Ishikawa (cell line): ENCODE measurements at regions not wholly inside any gene's neighbourhood (a gene's known extent, or its start where the extent isn't known, plus 50 kb on each side); places are given as distances from the start of the nearest gene placed in this dataset.

Experiments
- CEBPB ChIP-seq: IDR thresholded peaks from 2 replicates; pipeline ENCODE4 v1.6.1; 2012
- CREB1 ChIP-seq: IDR thresholded peaks from 2 replicates; pipeline ENCODE4 v1.6.1; 2012; ENCODE audit warnings: low read depth
- EGR1 ChIP-seq: IDR thresholded peaks from 2 replicates; pipeline ENCODE4 v1.6.1; 2012
- EP300 ChIP-seq: IDR thresholded peaks from 2 replicates; pipeline ENCODE4 v1.6.1; 2012; ENCODE audit warnings: borderline replicate concordance
- FOXM1 ChIP-seq: IDR thresholded peaks from 2 replicates; pipeline ENCODE4 v1.6.1; 2012; ENCODE audit warnings: low read depth, borderline replicate concordance
- NFIC ChIP-seq: IDR thresholded peaks from 2 replicates; pipeline ENCODE4 v1.6.1; 2012
- RAD21 ChIP-seq: IDR thresholded peaks from 2 replicates; pipeline ENCODE4 v1.6.1; 2012; ENCODE audit warnings: low read depth
- TAF1 ChIP-seq: IDR thresholded peaks from 2 replicates; pipeline ENCODE4 v1.6.1; 2012; ENCODE audit warnings: low read depth, mild to moderate bottlenecking
- TCF12 ChIP-seq: IDR thresholded peaks from 2 replicates; pipeline ENCODE4 v1.6.1; 2012; ENCODE audit warnings: low read depth
- TEAD4 ChIP-seq: IDR thresholded peaks from 2 replicates; pipeline ENCODE4 v1.6.1; 2012
- YY1 ChIP-seq: IDR thresholded peaks from 2 replicates; pipeline ENCODE4 v1.6.1; 2012; ENCODE audit warnings: low read depth
- ZBTB7A ChIP-seq: IDR thresholded peaks from 2 replicates; pipeline ENCODE4 v1.6.1; 2012; ENCODE audit warnings: low read depth
- TF ChIP-seq, protein P1 (sequence below): IDR thresholded peaks from 2 replicates; pipeline ENCODE4 v1.6.1; 2012
- TF ChIP-seq, protein P2 (sequence below): IDR thresholded peaks from 2 replicates; pipeline ENCODE4 v1.6.1; 2012; ENCODE audit warnings: low read depth, mild to moderate bottlenecking
- TF ChIP-seq, protein P3 (sequence below): IDR thresholded peaks from 2 replicates; pipeline ENCODE4 v1.6.1; 2012

DNA sequence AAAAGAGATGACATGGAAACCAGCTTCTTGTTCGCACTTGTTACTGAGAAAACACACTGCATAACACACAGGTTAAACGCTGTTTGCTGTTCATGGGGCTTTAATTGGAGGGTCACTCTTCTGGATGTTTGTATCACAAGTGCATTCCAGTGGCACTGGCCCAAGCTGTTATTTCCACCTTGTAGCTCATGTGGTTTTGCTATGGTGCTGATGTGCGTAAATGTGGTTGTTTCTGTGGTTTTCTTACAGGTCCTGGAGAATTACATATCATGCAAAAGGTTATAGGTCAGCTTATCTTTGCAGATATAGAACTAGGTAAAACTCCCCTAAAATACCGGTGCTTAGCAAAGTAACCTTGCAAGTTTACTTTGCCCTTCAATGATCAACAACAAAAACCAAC, 89.3 kb upstream of the AHI1 start:
- TF ChIP-seq EP300, result no peak
- TF ChIP-seq ZBTB7A, result no peak
- TF ChIP-seq, protein P1, sequence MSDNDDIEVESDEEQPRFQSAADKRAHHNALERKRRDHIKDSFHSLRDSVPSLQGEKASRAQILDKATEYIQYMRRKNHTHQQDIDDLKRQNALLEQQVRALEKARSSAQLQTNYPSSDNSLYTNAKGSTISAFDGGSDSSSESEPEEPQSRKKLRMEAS, result no peak
- TF ChIP-seq RAD21, result no peak
- no peak for TF ChIP-seq FOXM1
- TF ChIP-seq, protein P2, sequence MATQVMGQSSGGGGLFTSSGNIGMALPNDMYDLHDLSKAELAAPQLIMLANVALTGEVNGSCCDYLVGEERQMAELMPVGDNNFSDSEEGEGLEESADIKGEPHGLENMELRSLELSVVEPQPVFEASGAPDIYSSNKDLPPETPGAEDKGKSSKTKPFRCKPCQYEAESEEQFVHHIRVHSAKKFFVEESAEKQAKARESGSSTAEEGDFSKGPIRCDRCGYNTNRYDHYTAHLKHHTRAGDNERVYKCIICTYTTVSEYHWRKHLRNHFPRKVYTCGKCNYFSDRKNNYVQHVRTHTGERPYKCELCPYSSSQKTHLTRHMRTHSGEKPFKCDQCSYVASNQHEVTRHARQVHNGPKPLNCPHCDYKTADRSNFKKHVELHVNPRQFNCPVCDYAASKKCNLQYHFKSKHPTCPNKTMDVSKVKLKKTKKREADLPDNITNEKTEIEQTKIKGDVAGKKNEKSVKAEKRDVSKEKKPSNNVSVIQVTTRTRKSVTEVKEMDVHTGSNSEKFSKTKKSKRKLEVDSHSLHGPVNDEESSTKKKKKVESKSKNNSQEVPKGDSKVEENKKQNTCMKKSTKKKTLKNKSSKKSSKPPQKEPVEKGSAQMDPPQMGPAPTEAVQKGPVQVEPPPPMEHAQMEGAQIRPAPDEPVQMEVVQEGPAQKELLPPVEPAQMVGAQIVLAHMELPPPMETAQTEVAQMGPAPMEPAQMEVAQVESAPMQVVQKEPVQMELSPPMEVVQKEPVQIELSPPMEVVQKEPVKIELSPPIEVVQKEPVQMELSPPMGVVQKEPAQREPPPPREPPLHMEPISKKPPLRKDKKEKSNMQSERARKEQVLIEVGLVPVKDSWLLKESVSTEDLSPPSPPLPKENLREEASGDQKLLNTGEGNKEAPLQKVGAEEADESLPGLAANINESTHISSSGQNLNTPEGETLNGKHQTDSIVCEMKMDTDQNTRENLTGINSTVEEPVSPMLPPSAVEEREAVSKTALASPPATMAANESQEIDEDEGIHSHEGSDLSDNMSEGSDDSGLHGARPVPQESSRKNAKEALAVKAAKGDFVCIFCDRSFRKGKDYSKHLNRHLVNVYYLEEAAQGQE, result no peak
- no peak for TF ChIP-seq TCF12
- no peak for TF ChIP-seq CREB1
- TF ChIP-seq, protein P3, sequence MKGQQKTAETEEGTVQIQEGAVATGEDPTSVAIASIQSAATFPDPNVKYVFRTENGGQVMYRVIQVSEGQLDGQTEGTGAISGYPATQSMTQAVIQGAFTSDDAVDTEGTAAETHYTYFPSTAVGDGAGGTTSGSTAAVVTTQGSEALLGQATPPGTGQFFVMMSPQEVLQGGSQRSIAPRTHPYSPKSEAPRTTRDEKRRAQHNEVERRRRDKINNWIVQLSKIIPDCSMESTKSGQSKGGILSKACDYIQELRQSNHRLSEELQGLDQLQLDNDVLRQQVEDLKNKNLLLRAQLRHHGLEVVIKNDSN, result no peak
- no peak for TF ChIP-seq YY1
- TF ChIP-seq TAF1, result no peak
- TF ChIP-seq EGR1, result no peak
- no peak for TF ChIP-seq NFIC
- no peak for TF ChIP-seq TEAD4
- TF ChIP-seq CEBPB, result no peak

DNA sequence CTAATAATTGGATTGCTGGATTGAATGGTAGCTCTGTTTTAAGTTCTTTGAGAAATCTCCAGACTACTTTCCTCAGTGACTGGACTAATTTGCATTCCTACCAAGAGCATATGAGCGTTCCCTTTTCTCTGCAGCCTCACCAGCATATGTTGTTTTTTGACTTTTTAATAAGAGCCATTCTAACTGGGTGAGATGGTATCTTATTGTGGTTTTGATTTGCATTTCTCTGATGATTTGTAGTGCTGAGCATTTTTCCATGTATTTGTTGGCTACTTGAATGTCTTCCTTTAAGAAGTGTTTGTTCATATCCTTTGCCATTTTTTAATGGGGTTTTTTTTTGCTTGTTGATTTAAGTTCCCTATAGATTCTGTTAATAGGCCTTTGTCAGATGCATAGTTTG, 94.7 kb upstream of the AHI1 start:
- no peak for TF ChIP-seq TCF12

DNA sequence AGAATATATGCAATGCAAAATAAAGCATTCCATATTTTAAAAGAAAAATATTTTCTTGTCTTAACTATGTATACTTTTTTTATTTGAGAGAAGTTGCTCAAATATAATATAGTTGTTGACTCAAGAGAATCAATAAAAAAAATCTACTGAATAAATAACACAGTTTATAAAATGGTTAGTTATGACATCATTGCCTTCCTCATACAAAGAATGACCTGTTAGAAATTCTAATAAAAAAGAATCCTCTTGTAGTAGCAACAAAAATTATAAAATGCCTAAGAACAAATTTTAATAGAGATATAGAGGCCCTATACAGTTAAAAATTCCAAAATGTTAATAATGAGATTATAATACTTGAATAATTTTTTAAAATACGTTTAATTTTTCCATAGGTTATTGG, 96.5 kb upstream of the AHI1 start:
- TF ChIP-seq EP300 (no peak), CREB1 (no peak), TEAD4 (no peak), TAF1 (no peak), TCF12 (no peak), NFIC (no peak), EGR1 (no peak), RAD21 (no peak), ZBTB7A (no peak), CEBPB (no peak), FOXM1 (no peak), YY1 (no peak)
- TF ChIP-seq, protein P1, result no peak
- TF ChIP-seq, protein P3, result no peak
- TF ChIP-seq, protein P2, result no peak

DNA sequence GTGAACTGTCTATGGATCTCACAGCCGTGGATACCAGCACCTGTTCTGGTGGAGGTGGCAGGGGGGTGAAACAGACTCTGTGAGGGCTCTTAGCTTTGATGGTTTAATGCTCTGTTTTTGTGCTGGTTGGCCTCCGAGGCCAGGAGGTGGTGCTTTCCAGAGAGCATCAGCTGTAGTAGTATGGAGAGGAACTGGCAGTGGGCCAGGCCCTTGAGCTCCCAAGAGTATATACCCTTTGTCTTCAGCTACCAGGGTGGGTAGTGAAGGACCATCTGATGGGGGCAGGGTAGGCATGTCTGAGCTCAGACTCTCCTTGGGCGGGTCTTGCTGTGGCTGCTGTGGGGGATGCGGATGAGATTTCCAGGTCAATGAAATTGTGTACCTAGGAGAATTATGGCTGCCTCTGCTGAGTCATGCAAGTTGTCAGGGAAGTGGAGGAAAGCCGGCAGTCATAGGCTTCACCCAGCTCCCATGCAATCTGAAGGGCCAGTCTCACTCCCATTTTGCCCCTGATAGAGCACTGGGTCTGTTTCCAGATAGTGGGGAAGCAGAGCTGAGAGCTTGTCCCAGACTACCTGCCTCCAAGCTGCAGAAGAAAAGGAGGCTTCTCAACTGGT, 102.7 kb upstream of the AHI1 start:
- TF ChIP-seq TAF1 (no peak), CREB1 (no peak), TCF12 (no peak), CEBPB (no peak), EGR1 (no peak), RAD21 (no peak)

DNA sequence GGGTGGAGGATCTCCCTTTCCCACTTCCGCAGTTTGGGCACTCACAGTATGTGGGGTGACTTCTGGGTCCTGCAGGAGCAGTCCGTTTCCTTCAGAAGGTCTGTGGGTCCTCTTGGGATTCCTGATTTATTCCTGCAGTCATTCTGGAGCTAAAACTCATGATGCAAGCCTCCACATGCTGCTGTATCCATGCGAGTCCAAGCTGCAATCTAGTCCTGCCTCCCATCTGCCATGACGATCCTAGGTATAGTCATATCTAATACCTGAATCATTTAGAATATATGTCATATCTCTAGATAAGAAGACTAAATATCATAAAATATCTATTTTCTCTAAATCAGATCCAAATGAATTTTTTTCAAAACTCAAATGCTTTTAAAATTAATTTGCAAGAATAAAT, 103.4 kb upstream of the AHI1 start:
- TF ChIP-seq, protein P1, result no peak
- TF ChIP-seq ZBTB7A, result no peak
- TF ChIP-seq TEAD4, result no peak
- TF ChIP-seq, protein P2, result no peak
